GM11168 (cell line): ENCODE measurements at regions not wholly inside any gene's neighbourhood (a gene's known extent, or its start where the extent isn't known, plus 50 kb on each side); places are given as distances from the start of the nearest gene placed in this dataset.

ENCODE experiments used
- in situ Hi-C: fragments of 300-500 bp; cut with MboI; formaldehyde crosslinking; loops from one replicate; pipeline ENCODE4 v1.12.0; 2022; ENCODE audit warnings: low sequenced_read_pairs; ENCODE audit not compliant: unreplicated experiment

DNA sequence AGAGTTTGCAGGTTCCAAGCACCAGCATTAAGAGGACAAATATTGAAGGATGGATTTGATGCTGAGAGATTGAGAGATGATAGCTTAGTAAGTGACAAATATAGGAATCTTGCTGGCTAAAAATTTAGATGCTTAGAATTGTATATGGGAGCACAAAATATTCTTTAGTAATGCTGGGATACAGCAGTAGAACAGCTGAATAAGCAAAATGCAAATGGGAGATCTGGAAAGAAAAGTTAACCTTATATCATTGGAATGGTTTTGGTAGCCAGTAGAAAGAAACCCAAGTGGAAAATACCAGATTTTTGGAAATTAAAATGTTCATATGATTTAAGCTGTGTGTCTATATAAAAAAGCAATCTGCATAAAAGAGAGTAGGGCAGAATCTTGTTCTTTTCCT lies 308.6 kb upstream of the CPEB2 start:
- in situ Hi-C loops, result no loop called here

GRCh38 chr4:14695095-14695845 lies 307.0 kb upstream of the CPEB2 start:
- in situ Hi-C loops, result no loop called here

DNA sequence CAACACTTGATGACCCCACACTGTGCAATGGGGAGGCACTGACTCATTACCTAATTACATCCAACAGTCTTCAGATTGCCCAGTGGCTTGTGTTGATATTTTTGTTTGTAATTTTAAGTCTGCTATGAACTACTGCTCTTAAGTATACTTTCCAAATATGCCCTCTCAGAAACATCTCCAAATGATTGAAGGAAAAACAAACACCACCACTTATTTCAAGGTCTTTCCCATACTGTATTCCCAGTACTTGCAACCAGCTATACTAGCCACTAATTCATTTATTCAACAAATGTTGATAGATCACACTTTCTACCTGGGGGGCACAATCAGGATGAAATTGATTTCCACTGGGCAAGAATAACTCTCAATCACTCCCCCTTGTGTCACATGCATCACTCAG lies 302.2 kb upstream of the CPEB2 start:
- in situ Hi-C loops, result no loop called here

- in situ Hi-C loops, result no loop called here
Measured at GRCh38 chr4:14700544-14700943, 301.7 kb upstream of the CPEB2 start.

- in situ Hi-C loops, result no loop called here
Measured at GRCh38 chr4:14701389-14701788, 300.9 kb upstream of the CPEB2 start.

DNA sequence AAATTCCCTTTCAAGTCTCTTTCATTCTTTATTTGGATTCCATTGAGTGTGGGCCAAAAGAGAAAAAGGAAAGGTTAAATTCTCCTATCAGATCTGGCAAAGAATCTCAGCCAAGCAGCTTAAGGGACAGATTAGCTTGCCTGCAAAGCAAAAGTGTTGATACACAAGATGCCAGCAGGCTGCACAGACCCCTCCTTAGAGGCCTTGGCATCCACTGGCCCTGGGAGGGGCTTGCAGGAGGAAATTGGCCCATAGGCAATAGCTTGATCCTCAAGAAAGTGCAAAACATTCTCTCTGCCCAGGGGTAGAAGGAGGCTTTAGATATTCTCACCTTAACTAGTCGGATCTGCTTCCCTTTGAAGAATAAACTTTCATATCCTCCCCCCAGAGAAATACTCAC lies 300.4 kb upstream of the CPEB2 start:
- in situ Hi-C loops, result no loop called here

- in situ Hi-C loops, result no loop called here
Measured at GRCh38 chr4:14708574-14708973, 293.7 kb upstream of the CPEB2 start.

GRCh38 chr4:14711259-14711658 lies 291.0 kb upstream of the CPEB2 start:
- in situ Hi-C loops, result no loop called here

DNA sequence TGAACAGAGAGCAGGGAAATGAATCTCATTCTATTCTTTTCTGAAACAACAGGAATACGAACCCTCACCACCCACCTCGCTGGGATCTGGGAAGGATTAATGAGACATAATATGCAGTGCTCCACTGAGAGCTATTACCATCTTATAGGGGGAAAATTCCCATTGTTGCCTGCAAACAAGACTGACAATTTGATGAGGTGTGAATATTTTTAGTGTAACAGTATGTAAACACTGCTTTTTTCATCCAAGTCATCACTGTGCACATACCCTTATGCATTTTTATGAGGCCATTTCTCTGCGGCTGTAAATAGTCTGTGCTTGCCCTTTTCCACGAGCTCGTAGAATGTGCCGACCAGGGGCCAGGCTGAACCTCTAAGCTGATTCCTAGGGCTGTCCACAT lies 285.6 kb upstream of the CPEB2 start:
- in situ Hi-C loops, result no loop called here

- in situ Hi-C loops, result no loop called here
Measured at GRCh38 chr4:14719053-14719452, 283.2 kb upstream of the CPEB2 start.

- in situ Hi-C loops, result no loop called here
Measured at GRCh38 chr4:14726441-14726840, 275.8 kb upstream of the CPEB2 start.

GRCh38 chr4:14726877-14727361 lies 275.4 kb upstream of the CPEB2 start:
- in situ Hi-C loops, result no loop called here

- in situ Hi-C loops, result no loop called here
Measured at GRCh38 chr4:14729282-14730000, 272.8 kb upstream of the CPEB2 start.

- in situ Hi-C loops, result no loop called here
Measured at GRCh38 chr4:14742054-14742453, 260.2 kb upstream of the CPEB2 start.

DNA sequence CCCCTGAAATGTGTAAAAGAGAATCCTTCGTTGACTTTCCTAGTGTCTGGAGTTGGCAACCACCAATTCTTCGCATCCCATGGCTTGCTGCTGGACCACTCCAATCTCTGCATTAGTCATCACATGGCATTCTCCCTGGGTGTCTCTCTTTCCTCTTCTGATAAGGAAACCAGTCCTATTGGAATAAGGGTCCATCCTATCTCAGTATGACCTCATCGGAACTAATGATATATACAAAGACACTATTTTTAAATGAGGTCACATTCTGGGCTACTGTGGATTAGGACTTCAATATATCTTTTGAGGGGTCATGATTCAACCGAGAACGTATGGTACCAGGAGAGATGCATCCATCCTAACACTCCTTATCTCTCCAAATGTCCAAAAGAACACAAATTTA lies 259.1 kb upstream of the CPEB2 start:
- in situ Hi-C loops, result no loop called here

DNA sequence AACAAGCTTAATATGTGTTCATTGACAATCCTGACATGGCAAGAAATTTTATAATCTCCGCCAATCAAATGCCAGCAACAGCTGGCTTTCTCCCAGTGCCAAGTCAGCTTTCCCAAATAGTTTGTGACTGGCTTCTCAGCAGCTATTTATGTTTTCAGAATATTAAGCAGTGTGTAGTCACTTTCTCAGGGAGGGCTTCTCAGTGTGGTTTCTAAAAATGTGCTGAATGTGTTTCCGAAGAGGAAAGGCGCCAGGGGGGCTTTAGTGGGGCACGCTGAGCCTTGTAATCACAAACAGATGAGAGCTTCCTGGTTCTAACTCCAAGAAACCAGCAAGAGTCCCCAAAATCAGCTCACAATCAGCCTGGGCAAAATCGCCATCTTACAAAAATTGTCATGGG lies 258.7 kb upstream of the CPEB2 start:
- in situ Hi-C loops, result no loop called here

GRCh38 chr4:14744346-14744745 lies 257.9 kb upstream of the CPEB2 start:
- in situ Hi-C loops, result no loop called here

DNA sequence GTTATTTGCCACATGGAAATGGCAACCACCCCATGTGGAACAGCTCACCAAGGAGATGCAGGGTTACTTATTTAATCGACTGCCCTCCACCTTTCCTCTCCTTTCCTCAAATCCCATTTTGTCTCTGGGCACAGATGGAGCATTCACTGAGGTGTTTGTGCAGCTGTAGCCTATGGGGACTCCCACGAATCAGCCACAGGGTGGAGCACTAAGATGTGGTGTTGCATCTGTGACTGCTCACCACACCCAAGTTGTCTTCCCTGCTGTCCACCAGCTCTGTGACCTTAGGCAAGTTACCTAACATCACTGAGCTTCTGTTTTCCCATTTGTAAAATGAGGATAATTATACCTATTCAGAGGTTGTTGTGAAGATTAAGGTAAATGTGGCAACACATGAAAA lies 252.4 kb upstream of the CPEB2 start:
- in situ Hi-C loops, result no loop called here

DNA sequence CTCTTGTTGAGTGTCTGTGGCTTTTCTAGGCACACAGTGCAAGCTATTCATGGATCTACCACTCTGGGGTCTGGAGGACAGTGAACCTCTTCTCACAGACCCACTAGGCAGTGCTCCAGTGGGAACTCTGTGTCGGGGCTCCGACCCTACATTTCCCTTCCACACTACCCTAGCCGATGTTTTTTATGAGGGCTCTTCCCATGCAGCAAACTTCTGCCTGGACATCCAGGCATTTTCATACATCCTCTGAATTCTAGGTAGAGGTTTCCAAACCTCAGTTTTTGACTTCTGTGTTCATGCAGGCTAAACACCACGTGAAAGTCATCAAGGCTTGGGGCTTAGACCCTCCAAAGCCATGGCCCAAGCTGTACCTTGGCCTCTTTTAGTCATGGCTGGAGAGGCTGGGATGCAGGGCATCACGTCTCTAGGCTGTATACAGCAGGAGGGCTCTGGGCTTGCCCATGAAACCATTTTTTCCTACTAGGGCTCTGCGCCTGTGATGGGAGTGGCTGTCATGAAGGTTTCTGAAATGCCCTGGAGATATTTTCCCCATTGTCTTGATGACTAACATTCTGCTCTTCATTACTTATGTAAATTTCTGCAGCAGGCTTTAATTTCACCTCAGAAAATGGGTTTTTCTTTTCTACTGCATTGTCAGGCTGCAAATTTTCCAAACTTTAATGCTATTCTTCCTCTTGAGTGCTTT lies 249.8 kb upstream of the CPEB2 start:
- in situ Hi-C loops, result no loop called here

DNA sequence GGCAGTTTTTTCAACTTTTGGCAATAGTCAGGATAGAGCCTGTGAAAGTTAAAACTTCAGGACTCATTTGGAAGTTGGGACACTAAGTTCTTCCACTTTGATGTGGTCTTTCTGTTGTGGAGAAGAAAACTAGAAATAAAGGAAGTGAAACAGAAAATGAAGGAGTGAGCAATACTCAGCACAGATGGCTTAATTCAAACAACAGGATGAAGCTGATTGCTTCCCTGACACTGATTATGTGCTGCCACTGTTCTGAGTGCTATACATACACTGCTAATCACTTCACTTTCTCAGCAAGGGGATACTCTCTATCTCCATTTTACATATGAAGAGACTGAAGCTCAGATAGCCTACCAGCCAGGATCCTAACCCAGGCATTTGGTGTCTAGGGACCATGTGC lies 235.1 kb upstream of the CPEB2 start:
- in situ Hi-C loops, result no loop called here

GRCh38 chr4:14768449-14768848 lies 233.8 kb upstream of the CPEB2 start:
- in situ Hi-C loops, result no loop called here
